KBM-7 (cell line): ENCODE measurements at regions not wholly inside any gene's neighbourhood (a gene's known extent, or its start where the extent isn't known, plus 50 kb on each side); places are given as distances from the start of the nearest gene placed in this dataset.

ENCODE experiments used
- DNase-seq: peaks from one replicate; pipeline ENCODE4 v3.0.0-alpha.2; 2015
- in situ Hi-C: fragments of 300-500 bp; cut with MboI; formaldehyde crosslinking; loops from 2 replicates; pipeline ENCODE4 v1.14.3; 2020; ENCODE audit warnings: low sequenced_read_pairs, low pct_unique_long_range_greater_than_20kb, mixed read lengths

- in situ Hi-C loops, result no loop called here
- DNase-seq, result no peak
Observed at GRCh38 chr14:94685681-94686485, 73.7 kb downstream of the SERPINA3 start.

- in situ Hi-C loops, result no loop called here
- DNase-seq, result no peak
Observed at GRCh38 chr14:94685166-94685581, 73.0 kb downstream of the SERPINA3 start.

- in situ Hi-C loops, result no loop called here
- DNase-seq, result no peak
Observed at GRCh38 chr14:94682736-94683135, 70.5 kb downstream of the SERPINA3 start.

DNA sequence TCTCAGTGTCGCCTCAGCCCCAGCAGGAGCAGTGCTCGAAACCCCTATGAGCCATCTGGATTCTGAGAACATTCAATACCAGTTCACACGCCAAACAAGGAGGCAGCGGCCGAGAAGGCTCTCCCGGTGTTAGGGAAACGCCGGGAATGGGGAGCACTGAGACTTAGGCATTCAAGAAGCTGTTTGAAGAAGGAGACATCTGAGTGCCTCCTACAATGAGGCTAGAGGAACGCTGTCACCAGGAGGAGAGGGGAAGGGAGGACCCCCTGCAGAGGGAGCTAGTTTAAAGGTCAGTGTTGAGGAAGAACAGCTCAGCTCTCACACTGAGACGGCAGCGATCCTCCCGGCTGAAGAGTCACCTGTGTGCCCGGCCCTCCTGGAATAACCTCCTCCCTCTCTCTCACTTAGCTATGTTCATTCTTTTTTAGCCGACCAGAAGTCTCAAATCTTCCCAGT is 69.9 kb downstream of the SERPINA3 start:
- in situ Hi-C loops, result no loop called here

DNA sequence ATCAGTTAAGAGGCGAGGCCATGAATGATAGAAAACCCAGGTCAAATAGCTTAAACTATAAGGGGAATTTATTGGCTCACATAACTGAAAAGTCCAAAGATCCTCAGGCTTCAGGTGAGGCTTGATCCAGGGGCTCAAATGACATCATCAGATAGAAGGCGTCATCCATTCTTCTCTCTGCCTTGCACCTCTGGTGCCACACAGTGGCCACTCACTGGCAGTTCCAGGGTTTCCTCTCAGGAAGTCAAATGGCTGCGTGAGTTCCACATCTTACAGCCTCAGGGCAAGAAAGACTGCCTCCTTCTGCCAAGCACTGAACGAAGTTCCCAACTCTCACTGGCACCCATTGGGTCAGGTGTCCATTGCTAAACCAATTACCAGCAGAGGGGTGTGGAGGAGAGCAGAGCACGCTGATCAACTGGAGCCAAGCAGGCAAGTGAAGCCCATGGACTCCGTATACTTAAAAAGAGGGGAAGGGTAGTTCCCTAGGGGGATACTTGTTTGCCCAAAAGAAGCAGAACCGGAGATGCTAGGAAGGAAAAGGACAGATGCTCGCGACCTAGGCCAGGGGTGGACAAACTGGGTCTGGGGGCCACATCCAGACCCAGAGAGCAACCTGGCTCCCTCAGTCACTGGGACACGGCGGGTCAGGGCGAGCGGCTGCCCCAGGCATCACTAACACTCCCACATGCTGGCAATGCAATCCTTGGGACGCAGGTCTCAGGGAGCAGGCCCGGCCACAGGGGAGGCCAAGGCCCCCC is 69.3 kb downstream of the SERPINA3 start:
- DNase-seq, result peak; percentile 35
- in situ Hi-C loops, result no loop called here

More for the DNA sequence above, 69.9 kb downstream of the SERPINA3 start:
- no peak for DNase-seq

DNA sequence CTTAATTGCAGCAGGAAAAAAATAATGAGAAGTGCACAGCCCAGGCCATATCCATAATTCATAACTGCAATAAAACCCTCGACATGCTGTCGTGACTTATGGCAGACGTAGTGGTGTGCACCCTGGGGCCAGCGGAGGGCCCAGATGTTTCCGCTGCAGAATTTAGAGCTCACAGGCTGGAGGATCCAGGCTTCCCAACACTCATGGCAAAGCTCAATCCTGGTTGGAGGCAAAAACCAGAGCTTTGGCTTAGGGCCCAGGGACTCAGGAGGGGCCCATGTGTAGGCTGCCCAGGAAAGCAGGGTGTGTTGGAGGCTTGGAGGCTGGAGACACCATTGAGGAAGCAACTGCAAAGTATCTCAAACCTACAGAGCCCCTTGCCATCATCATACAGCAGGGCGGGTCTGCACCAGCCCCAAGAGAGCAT is 68.7 kb downstream of the SERPINA3 start:
- no peak for DNase-seq
- in situ Hi-C loops, result no loop called here

DNA sequence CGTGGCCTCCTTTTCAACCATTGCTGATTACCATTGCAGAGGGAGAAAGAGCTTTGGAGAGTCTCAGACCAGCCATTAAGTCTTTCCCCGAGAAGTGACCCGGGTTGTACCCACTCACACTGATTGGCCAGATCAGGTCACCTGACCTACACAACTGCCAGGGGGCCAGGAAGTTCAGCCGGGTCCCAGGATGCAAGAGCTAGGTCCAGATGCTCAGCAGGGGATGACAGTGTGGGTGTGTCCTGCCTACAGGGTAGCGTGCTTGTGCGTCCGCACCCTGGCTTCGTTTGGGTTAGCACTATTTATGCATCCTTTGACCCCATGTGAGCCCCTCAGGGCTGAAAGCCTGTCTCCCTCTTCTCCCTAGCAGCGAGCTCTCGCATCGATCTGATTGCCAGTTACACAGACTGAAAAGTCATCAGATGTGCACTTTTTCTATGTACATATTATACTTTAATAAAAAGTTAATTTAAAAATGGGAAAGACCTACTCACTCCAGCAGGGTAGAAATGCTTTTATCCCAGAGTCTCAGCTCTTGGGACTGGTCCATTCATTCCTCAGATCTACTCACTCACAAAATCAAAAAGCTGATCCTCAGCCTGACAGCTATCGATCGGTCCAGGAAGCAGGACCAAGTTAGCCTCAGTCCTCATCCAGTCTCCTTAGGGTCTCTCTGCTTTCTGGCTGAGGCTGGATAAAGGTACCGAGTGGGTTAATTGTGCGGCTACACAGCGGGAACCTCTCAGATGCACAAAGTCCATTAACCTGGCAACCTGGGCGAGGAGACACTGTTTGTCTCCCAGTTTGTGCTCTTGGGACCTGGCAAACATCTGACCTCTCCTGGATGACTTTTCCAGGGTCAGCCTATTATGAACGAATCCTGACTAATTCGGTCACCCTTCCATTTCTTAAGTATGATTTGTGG is 68.0 kb downstream of the SERPINA3 start:
- in situ Hi-C loops, result no loop called here

GRCh38 chr14:94679106-94679810 is 67.1 kb downstream of the SERPINA3 start:
- no peak for DNase-seq
- in situ Hi-C loops, result no loop called here

More for the DNA sequence above, 68.0 kb downstream of the SERPINA3 start:
- DNase-seq, result no peak

GRCh38 chr14:94677747-94678146 is 65.6 kb downstream of the SERPINA3 start:
- in situ Hi-C loops, result no loop called here
- no peak for DNase-seq

DNA sequence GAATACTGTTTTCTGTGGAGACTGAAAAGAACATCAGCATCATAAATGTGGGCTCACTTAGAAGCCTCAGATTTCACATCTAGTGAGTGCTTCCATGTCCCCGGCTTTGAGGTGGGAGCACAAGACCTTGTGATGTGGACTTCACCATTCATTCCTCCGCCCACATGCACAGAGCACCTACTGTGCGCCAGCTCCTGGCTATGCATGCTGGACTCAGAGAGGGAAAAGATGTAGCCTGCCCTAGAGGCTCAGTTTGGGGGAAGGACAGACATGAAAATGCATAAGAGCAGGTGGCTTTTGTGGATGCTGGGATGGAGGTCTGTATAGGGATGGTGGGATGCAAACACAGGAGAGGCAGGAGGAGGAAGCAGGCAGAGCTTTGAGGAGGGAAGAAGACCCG is 65.0 kb downstream of the SERPINA3 start:
- in situ Hi-C loops, result no loop called here
- DNase-seq, result no peak

DNA sequence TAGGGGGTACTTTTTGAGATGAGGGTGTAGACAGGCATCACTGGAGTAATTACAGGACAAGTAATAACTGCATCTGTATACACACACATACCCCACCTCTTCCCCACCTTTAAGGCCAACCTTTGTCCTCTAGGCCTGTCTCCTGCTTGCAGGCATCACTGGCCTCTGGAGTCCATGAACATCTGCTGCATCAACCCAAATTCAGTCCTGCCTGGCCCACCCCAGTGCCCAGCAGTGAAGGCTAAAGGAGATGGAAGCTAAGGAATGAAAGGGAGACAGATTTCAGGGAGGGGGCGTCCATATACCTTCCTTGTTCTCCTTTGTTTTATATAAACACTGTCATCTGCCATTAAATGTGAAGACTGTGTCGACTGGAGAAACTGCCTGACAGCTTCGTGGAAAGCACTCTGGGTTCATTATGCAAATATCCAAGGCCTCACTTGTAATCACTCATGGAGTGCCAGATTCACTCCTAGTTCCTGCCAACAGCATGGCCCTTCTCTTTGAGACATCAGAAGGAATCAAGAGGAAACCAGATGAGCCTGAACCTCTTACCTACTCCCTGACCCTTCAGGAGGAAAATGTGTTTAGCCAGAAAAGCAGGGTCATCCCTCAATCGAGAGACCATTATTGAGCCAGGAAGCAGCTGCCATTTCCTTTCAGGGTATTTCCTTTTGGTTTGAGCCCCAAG is 64.4 kb downstream of the SERPINA3 start:
- in situ Hi-C loops, result no loop called here
- DNase-seq, result no peak

- in situ Hi-C loops, result no loop called here
Observed at GRCh38 chr14:94675036-94675435, 62.8 kb downstream of the SERPINA3 start.

GRCh38 chr14:94673781-94674231 is 61.6 kb downstream of the SERPINA3 start:
- in situ Hi-C loops, result no loop called here
- no peak for DNase-seq

More at GRCh38 chr14:94675036-94675435, 62.8 kb downstream of the SERPINA3 start:
- no peak for DNase-seq
